ENCODE measurements at regions not wholly inside any gene's neighbourhood (a gene's known extent, or its start where the extent isn't known, plus 50 kb on each side); places are given as distances from the start of the nearest gene placed in this dataset.
"Not testable (repeated sequence)": the region's sequence is repeated elsewhere in the genome, so short reads cannot be mapped to it uniquely, and the experiment has no call there.

GRCh38 chr2:184270660-184271059, 327.7 kb upstream of the ZNF804A start:
- no peak for DNase-seq

- no peak for DNase-seq
These were observed 326.3 kb upstream of the ZNF804A start for GRCh38 chr2:184272056-184272455.

- DNase-seq, result no peak
These were observed 303.5 kb upstream of the ZNF804A start for GRCh38 chr2:184294831-184295230.

- DNase-seq, result no peak
These were observed 301.2 kb upstream of the ZNF804A start for GRCh38 chr2:184297085-184297484.

- DNase-seq, result no peak
These were observed 295.8 kb upstream of the ZNF804A start for GRCh38 chr2:184302506-184302905.

GRCh38 chr2:184304006-184304405, 294.3 kb upstream of the ZNF804A start:
- no peak for DNase-seq

- no peak for DNase-seq
These were observed 293.2 kb upstream of the ZNF804A start for GRCh38 chr2:184305105-184305504.

- DNase-seq, result no peak
These were observed 289.6 kb upstream of the ZNF804A start for GRCh38 chr2:184308706-184309105.

GRCh38 chr2:184312970-184313369, 285.4 kb upstream of the ZNF804A start:
- DNase-seq, result no peak

- DNase-seq, result no peak
These were observed 283.5 kb upstream of the ZNF804A start for GRCh38 chr2:184314829-184315228.

- DNase-seq, result no peak
These were observed 281.4 kb upstream of the ZNF804A start for GRCh38 chr2:184316921-184317320.

GRCh38 chr2:184322615-184323014, 275.7 kb upstream of the ZNF804A start:
- no peak for DNase-seq

- DNase-seq, result no peak
These were observed 272.3 kb upstream of the ZNF804A start for GRCh38 chr2:184326066-184326465.

- DNase-seq, result not testable (repeated sequence)
These were observed 270.5 kb upstream of the ZNF804A start for GRCh38 chr2:184327805-184328204.

GRCh38 chr2:184330561-184330960, 267.8 kb upstream of the ZNF804A start:
- not testable (repeated sequence) for DNase-seq

- no peak for DNase-seq
These were observed 261.6 kb upstream of the ZNF804A start for GRCh38 chr2:184336688-184337087.

- no peak for DNase-seq
These were observed 259.6 kb upstream of the ZNF804A start for GRCh38 chr2:184338771-184339170.

GRCh38 chr2:184339966-184340365, 258.4 kb upstream of the ZNF804A start:
- no peak for DNase-seq

GRCh38 chr2:184346338-184346862, 251.9 kb upstream of the ZNF804A start:
- no peak for DNase-seq

- no peak for DNase-seq
These were observed 247.2 kb upstream of the ZNF804A start for GRCh38 chr2:184351126-184351525.

GRCh38 chr2:184357033-184357432, 241.3 kb upstream of the ZNF804A start:
- no peak for DNase-seq

GRCh38 chr2:184359379-184359778, 238.9 kb upstream of the ZNF804A start:
- no peak for DNase-seq

- no peak for DNase-seq
These were observed 235.1 kb upstream of the ZNF804A start for GRCh38 chr2:184363213-184363612.

GRCh38 chr2:184367211-184367610, 231.1 kb upstream of the ZNF804A start:
- no peak for DNase-seq

GRCh38 chr2:184369307-184369706, 229.0 kb upstream of the ZNF804A start:
- DNase-seq, result no peak

- DNase-seq, result no peak
These were observed 227.4 kb upstream of the ZNF804A start for GRCh38 chr2:184370954-184371353.
